ENCODE measurements at regions not wholly inside any gene's neighbourhood (a gene's known extent, or its start where the extent isn't known, plus 50 kb on each side); places are given as distances from the start of the nearest gene placed in this dataset.
"Not testable (repeated sequence)": the region's sequence is repeated elsewhere in the genome, so short reads cannot be mapped to it uniquely, and the experiment has no call there.

GRCh38 chr11:101807531-101807930 lies 107.3 kb upstream of the CEP126 start:
- DNase-seq (ENCODE audit: low spot score) = no peak

GRCh38 chr11:101803651-101804050 lies 111.2 kb upstream of the CEP126 start:
- DNase-seq (ENCODE audit: low spot score) = no peak
- in situ Hi-C loops (cut with MboI; ENCODE audit: low sequenced_read_pairs, unreplicated experiment) = no loop called here
- TF ChIP-seq CTCF (IDR thresholded peaks at IDR 0.05; ENCODE audit: borderline replicate concordance, control extremely low read depth, extremely low read depth, insufficient read depth, missing control alignments) = no peak

More at GRCh38 chr11:101807531-101807930, 107.3 kb upstream of the CEP126 start:
- TF ChIP-seq CTCF (IDR thresholded peaks at IDR 0.05; ENCODE audit: borderline replicate concordance, control extremely low read depth, extremely low read depth, insufficient read depth, missing control alignments) = no peak
- in situ Hi-C loops (cut with MboI; ENCODE audit: low sequenced_read_pairs, unreplicated experiment) = no loop called here

GRCh38 chr11:101797335-101797734 lies 117.5 kb upstream of the CEP126 start:
- in situ Hi-C loops (cut with MboI; ENCODE audit: low sequenced_read_pairs, unreplicated experiment) = no loop called here
- no peak for TF ChIP-seq CTCF (IDR thresholded peaks at IDR 0.05; ENCODE audit: borderline replicate concordance, control extremely low read depth, extremely low read depth, insufficient read depth, missing control alignments)
- DNase-seq (ENCODE audit: low spot score) = no peak

- in situ Hi-C loops (cut with MboI; ENCODE audit: low sequenced_read_pairs, unreplicated experiment) = no loop called here
- TF ChIP-seq CTCF (IDR thresholded peaks at IDR 0.05; ENCODE audit: borderline replicate concordance, control extremely low read depth, extremely low read depth, insufficient read depth, missing control alignments) = no peak
- no peak for DNase-seq (ENCODE audit: low spot score)
These were observed 122.0 kb upstream of the CEP126 start for GRCh38 chr11:101792814-101793213.

GRCh38 chr11:101786916-101787315 lies 127.9 kb upstream of the CEP126 start:
- DNase-seq (ENCODE audit: low spot score) = no peak
- no peak for TF ChIP-seq CTCF (IDR thresholded peaks at IDR 0.05; ENCODE audit: borderline replicate concordance, control extremely low read depth, extremely low read depth, insufficient read depth, missing control alignments)
- in situ Hi-C loops (cut with MboI; ENCODE audit: low sequenced_read_pairs, unreplicated experiment) = no loop called here

GRCh38 chr11:101786421-101786820 lies 128.4 kb upstream of the CEP126 start:
- TF ChIP-seq CTCF (IDR thresholded peaks at IDR 0.05; ENCODE audit: borderline replicate concordance, control extremely low read depth, extremely low read depth, insufficient read depth, missing control alignments) = no peak
- DNase-seq (ENCODE audit: low spot score) = no peak
- in situ Hi-C loops (cut with MboI; ENCODE audit: low sequenced_read_pairs, unreplicated experiment) = no loop called here

GRCh38 chr11:101779167-101779566 lies 135.6 kb upstream of the CEP126 start:
- DNase-seq (ENCODE audit: low spot score); in situ Hi-C loops (cut with MboI; ENCODE audit: low sequenced_read_pairs, unreplicated experiment): not testable (repeated sequence)
